ENCODE measurements at regions not wholly inside any gene's neighbourhood (a gene's known extent, or its start where the extent isn't known, plus 50 kb on each side); places are given as distances from the start of the nearest gene placed in this dataset.

DNA sequence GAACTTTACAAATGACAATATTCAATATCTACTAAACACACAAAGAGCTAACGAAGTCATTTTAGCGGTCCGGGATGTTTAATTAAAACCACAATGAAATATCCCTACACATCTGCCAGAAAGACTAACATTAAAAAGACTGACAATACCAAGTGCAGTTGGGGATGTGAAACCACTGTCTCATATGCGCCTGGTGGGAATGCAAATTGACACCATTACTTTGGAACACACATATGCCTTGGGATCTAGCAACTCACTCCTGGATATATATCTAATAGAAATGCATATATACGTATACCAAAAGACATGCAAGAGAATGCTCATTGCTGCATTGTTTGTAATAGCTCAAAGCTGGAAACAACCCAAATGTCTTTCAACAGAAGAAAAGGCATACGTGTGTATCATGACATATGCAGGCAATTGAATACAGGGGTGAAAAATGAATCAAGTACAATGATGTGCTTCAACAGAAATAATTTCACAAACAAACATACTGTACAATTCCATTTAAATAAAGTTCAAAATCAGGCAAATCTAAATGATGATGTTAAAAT is 153.3 kb downstream of the CARTPT start:
- DNase-seq, result no peak

GRCh38 chr5:71873191-71873591 is 154.1 kb downstream of the CARTPT start:
- no peak for DNase-seq

DNA sequence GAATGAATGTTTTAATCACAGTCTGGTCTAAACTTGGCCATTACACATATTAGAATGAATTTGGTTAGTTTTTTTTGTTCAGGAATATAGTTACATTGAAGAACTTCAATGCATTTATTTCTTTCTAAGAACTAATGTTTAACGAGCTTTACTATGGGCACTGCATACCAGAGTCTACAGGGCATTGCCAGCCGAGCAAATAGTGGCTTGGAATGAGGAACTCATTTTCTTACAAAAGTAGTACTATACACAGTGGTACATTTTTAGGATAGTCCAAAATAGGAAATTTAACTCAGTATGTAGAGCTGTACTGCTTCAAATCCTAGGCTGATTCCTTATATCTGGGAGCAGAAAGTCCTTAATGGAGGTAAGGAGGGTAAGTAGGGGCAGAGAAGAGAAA is 155.4 kb downstream of the CARTPT start:
- DNase-seq, result no peak

DNA sequence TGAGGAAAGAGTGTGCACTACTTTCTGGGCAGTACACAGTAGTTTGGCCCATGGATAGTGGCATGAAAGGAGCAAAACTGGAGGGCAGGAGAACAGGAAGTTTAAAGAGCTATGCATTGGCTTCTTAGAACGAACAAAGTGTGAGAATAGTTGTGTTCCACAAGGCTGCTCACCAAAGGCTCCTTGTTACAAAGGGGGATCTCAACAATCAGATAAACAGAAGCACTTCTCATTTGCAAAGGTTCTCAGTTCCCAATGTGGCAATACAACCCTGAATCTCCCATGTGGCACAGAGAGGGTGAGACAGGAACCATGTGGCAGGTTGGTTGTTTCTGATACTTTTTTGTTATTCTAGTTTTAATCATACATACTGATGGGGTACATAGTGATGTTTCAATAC is 158.4 kb downstream of the CARTPT start:
- DNase-seq, result no peak

DNA sequence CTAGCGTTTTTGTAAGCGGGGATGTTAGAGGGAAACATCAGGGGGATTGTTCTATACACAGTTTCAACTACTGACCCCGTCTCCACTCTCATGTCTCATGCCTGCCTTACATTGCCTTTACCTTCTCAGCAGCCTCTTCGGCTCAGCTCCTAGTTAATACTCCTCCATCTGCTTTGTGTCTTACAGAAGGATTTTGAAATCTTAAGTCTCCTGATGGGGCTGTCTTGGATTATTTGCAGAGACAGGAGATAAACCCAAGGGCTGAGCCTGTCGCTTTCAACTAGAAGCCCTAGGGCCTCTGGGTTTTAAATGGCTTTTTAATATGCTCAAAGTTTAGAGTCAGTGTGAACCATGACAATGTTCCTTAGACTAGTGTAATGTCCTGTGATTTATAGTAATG is 161.5 kb downstream of the CARTPT start:
- no peak for DNase-seq

- no peak for DNase-seq
Measured at GRCh38 chr5:71882826-71883741, 164.0 kb downstream of the CARTPT start.

DNA sequence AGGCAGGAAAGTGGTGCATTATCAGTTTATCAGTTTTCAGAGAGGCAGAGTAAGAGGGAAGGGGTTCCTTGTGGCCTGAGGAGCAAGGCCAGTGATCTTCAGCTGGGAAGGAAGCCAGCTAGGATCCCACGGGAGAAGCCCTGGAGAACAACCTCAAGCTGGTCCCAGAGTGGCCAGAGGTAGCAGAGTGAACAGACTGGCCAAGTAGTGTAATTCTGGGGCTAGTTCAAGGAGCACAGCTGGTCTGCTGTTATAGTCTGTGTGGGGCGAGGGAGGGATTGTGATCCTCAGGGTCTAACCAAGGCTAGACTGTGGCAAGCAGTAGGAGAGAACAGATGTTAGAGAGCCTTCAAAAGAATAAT is 164.6 kb downstream of the CARTPT start:
- DNase-seq, result no peak

- DNase-seq, result no peak
Measured at GRCh38 chr5:71884926-71885325, 165.9 kb downstream of the CARTPT start.

DNA sequence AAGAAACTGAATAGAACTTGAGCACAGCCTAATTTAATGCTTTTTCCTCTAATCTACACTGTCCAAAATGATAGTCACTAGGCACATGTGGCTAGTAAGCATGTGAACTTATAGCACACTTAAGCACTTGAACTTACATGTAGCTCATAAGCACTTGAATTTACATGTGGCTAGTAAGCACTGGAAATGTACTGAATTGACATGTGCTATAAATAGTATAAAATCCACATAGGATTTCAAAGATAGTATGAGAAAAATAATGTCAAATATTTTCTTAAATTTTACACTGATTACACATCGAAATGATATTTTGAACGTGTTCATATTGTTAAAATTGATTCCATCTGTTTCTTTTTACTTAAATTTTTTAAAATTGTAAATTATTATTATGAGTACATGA is 167.3 kb downstream of the CARTPT start:
- no peak for DNase-seq

- DNase-seq, result no peak
Measured at GRCh38 chr5:71887680-71888079, 168.6 kb downstream of the CARTPT start.

GRCh38 chr5:71891406-71891805 is 172.3 kb downstream of the CARTPT start:
- no peak for DNase-seq

DNA sequence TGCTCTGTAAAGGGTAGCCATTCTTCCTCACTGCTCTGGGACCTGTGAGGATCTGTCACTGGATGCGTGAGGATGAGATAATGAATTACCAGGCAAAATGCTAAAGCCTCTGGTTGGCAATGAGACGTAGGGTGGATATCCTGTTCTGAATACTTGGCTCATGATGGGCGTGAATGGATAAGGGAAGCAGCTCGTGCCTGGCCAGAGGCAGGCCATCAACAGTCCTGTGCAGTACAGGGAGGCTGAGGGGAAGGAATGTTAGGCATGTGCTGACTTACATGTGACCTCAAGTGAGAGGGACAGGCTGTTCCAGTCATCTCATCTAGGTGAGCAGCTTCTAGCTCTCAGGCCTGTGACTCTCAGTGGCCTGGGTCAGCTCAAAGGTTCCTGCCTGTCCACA is 172.8 kb downstream of the CARTPT start:
- DNase-seq, result no peak

DNA sequence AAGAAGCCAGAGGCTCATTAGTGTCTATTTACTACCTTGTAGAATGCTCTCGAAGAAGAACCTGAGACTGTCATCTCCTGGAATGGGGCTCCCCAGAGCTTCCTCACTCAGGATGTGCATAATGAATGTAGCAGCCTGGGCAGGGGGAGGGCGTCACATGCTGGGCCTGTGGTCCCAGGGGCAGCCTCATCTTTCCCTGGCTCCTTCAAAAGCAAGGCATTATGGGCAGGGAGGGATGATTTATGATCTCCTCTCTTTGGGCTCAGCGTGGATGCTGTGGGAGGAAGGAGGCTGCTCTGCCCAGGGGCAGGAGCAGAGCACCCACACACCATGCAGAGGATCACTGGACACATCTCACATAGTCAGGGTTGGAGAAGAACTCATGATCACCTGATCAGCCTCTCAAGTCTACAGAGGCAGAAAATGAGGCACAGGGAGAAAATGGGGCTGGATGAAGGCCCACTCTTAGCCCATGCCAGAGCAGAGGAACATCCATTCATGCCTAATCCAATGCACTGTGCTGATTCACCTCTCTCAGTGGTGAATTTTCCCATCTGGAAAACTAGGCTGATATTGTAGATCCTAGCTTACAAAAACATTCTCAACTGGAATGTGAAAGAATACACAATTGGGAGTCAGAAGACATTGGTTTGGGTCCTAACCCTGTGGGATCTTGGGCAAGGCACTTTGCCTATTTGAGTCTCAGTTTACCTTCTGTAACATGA is 173.7 kb downstream of the CARTPT start:
- no peak for DNase-seq

DNA sequence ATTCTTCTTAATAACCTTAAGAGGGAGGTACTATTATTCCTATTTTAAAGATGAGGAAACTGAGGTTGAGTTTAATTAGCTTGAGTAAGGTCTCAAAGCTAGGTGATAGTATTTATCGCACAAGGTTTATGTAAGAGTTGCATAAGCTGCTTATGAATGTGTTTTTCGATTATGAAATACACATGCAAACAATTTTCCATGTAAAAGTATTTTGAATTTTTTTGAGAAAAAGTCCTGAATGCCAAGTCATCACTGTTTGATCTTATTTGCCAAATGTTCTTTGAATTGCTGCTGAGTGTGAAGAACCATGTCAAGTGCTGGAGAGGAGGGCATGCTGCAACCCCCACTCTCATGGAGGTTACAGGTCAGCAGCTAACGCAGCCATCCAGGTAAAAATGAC is 174.4 kb downstream of the CARTPT start:
- DNase-seq, result no peak

DNA sequence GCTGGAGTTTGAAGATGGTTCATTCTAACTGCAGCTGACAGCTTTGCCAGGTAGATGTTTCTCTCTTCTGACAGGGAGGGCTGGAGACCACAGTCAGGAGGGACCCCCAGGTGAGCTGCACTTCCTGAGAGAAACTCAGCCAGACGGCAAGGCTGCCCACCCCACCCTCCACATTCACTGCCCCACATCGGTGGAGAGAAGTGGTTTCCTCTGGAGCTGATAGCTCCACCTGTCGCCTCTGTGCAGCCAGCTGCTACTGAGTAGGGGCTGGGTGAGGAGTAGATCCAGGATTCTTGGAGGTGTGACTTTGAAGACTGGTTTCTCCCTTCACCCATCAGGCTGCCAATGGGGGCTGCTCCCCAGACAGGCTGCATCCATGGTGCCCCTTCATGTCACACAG is 175.0 kb downstream of the CARTPT start:
- no peak for DNase-seq

DNA sequence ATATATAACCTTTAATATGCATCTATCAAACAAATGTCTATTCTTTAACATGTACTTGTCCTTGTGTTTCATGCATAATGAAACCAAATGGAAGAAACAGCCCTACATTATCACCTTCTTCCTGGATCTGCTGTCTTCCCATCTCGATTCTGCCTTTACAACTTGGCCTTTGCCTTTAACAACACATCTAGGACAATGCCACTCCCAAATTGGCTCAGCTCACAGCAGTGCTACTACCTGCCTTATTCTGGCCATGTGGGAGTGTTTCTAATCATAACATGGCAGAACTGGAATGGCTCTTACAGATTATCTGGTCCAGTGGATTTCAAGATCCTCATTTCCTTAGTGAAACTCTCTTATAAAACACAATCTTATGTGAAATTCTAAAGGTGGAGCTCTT is 176.5 kb downstream of the CARTPT start:
- no peak for DNase-seq

GRCh38 chr5:71899865-71900342 is 180.8 kb downstream of the CARTPT start:
- no peak for DNase-seq

- DNase-seq, result no peak
Measured at GRCh38 chr5:71903808-71904207, 184.7 kb downstream of the CARTPT start.

GRCh38 chr5:71904852-71905251 is 185.8 kb downstream of the CARTPT start:
- no peak for DNase-seq

DNA sequence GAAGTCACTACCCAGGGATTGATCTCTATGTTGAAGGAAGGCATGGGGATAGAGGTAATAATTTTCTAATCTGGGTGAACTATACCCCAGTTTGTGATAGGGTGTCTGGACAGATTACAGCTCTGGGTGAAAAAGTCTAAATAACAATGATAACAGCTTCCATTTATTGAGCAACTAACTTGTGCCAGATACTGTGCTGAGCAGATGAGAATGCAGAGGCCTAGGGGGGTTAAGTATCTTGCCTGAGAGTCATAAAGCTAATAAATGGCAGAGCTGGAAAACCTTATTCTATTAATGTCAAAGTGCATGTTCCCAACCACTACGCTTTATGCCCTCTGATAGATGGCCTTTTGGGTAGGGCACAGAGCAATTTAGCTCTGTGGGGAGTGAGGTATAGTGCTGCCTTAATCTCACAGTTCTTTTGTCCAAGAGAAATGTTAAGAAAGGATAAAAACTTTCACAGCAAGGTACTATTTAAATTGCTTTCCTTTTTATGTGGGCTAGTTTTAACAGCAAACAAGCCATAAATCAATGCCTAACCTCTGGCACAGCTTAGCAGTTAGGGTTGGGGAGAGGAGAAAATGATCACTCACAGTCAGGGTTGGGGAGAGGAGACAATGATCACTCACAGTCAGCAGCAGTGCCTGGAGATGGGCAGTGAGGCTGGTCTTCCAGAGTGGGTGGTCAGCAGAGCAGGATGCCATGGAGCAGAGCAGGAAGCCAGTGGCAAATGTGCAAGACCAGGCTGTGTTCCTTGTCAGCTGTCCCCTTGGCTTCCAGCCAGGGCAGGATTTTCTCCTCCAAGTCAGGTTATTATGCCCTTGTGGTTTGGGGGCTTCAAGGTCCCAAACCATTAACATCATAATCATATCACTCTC is 187.0 kb downstream of the CARTPT start:
- no peak for DNase-seq

- DNase-seq, result no peak
Measured at GRCh38 chr5:71907001-71907588, 188.0 kb downstream of the CARTPT start.

- no peak for DNase-seq
Measured at GRCh38 chr5:71907608-71908145, 188.6 kb downstream of the CARTPT start.
